ENCODE measurements at regions not wholly inside any gene's neighbourhood (a gene's known extent, or its start where the extent isn't known, plus 50 kb on each side); places are given as distances from the start of the nearest gene placed in this dataset.

DNA sequence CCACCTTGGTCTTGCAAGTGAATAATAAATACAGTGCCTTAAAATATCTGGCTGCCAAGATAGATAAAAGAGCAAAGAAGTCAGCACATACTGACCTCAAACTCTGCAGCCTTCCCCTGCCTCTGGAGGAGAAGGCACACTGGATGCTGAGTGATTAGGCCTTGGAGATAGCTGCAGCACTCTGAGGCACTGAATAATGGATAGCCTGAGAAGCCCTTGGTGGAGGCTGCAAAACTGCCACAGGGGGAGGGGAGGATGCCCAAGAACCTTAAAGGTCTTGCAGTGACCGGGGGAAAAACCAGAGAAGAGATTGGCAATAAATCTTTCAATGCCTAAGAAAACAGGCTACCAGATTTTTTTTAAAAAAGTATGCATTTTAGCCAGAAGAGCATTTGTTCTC lies 167.4 kb upstream of the PRMT6 start:
- no peaks in the 10 kb centered on the region for H3K4me1 ChIP-seq (ENCODE audit: control insufficient read depth in 1 of 2, extremely low read depth in 1 of 2, insufficient read depth in 2 of 2, low read length in 2 of 2)
- no peak overlapping the region for H3K4me3 Mint-ChIP-seq
- H3K9me3 Mint-ChIP-seq: peaks cover 4 to 8% (median 6%) of the 10 kb centered on the region in 3 donors
- no peaks in the 10 kb centered on the region for H3K9me3 ChIP-seq
- no peak overlapping the region for H3K27ac Mint-ChIP-seq
- ATAC-seq (replicated peaks in 1 of 4) (no peak), DNase-seq (no peak)
- no peaks in the 10 kb centered on the region for H3K36me3 Mint-ChIP-seq
- no peak overlapping the region for H3K4me3 ChIP-seq (ENCODE audit: control insufficient read depth in 1 of 2, extremely low read depth in 1 of 2, low read length in 1 of 2)
- H3K27ac ChIP-seq (ENCODE audit: low read length): no peak overlapping the region
- WGBS (ENCODE audit: insufficient coverage): 20% methylated on average over 1 of the region's 1 CpG
- CTCF ChIA-PET: no interaction called here
- no peaks in the 10 kb centered on the region for H3K27me3 ChIP-seq (replicated peaks in 1 of 2; ENCODE audit: control insufficient read depth in 2 of 2, extremely low read depth in 1 of 2, insufficient read depth in 2 of 2, low read length in 1 of 2)
- POLR2A ChIA-PET: no interaction called here
- H3K36me3 ChIP-seq (ENCODE audit: control insufficient read depth in 2 of 2, extremely low read depth in 1 of 2, insufficient read depth in 1 of 2, low read length in 1 of 2): no peaks in the 10 kb centered on the region
- H3K4me1 Mint-ChIP-seq: no peaks in the 10 kb centered on the region
- H3K27me3 Mint-ChIP-seq: no peaks in the 10 kb centered on the region

DNA sequence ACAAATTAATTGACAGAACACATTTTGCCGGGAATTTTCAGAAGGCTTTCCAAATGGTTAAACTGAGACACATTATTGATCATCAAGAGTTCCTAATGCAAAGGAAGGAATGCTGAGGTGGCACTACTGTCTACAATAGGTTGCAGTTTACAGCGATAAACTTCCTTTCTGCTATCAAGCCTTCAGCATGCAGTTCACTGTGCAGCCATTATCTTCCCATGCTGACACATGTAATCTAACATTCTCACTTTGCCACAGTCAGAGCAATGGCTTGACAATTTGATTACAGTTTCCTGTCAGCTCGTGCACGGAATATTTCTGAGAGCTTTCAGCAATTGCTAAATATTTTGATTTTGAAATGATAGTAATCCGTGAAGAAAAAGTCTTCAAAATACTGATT lies 166.9 kb upstream of the PRMT6 start:
- ChIA-PET CTCF (no interaction called here), POLR2A (no interaction called here)
- H3K27ac ChIP-seq (ENCODE audit: low read length): no peak overlapping the region
- WGBS (ENCODE audit: insufficient coverage): 78% methylated on average over 1 of the region's 5 CpGs
- Mint-ChIP-seq H3K4me1 (no peaks in the 10 kb centered on the region), H3K27me3 (no peaks in the 10 kb centered on the region), H3K4me3 (no peak overlapping the region), H3K9me3 (peaks cover 4 to 8% (median 6%) of the 10 kb centered on the region in 3 donors), H3K36me3 (no peaks in the 10 kb centered on the region), H3K27ac (no peak overlapping the region)
- H3K4me3 ChIP-seq (ENCODE audit: control insufficient read depth in 1 of 2, extremely low read depth in 1 of 2, low read length in 1 of 2): no peak overlapping the region
- no peak for DNase-seq
- no peak for ATAC-seq (replicated peaks in 1 of 4)
- H3K4me1 ChIP-seq (ENCODE audit: control insufficient read depth in 1 of 2, extremely low read depth in 1 of 2, insufficient read depth in 2 of 2, low read length in 2 of 2): no peaks in the 10 kb centered on the region
- H3K9me3 ChIP-seq: no peaks in the 10 kb centered on the region
- H3K27me3 ChIP-seq (replicated peaks in 1 of 2; ENCODE audit: control insufficient read depth in 2 of 2, extremely low read depth in 1 of 2, insufficient read depth in 2 of 2, low read length in 1 of 2): no peaks in the 10 kb centered on the region
- no peaks in the 10 kb centered on the region for H3K36me3 ChIP-seq (ENCODE audit: control insufficient read depth in 2 of 2, extremely low read depth in 1 of 2, insufficient read depth in 1 of 2, low read length in 1 of 2)

DNA sequence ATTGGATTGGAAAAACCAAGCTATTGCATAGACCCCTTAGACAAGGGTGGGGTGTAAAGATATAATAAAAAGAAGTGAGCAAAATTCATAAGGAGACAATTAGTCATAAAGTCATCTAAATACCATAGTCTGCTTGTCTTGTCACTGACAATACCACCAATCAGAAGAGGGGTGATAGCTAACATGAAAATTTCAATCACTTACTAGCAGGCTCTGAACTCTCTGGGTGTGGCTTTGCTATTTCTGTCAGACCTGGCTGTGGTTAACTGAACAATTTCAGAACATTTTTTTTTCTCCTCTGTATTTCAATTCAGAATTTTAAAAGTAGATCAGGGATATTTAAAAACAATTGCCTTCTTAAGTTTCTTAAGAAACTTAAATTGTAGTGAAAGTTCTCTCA lies 158.5 kb upstream of the PRMT6 start:
- no peaks in the 10 kb centered on the region for H3K36me3 Mint-ChIP-seq
- CTCF ChIA-PET: no interaction called here
- Histone ChIP-seq H3K4me3 (ENCODE audit: control insufficient read depth in 1 of 2, extremely low read depth in 1 of 2, low read length in 1 of 2) (no peak overlapping the region), H3K9me3 (no peaks in the 10 kb centered on the region), H3K27me3 (replicated peaks in 1 of 2; ENCODE audit: control insufficient read depth in 2 of 2, extremely low read depth in 1 of 2, insufficient read depth in 2 of 2, low read length in 1 of 2) (no peaks in the 10 kb centered on the region), H3K27ac (ENCODE audit: low read length) (no peak overlapping the region), H3K4me1 (ENCODE audit: control insufficient read depth in 1 of 2, extremely low read depth in 1 of 2, insufficient read depth in 2 of 2, low read length in 2 of 2) (no peaks in the 10 kb centered on the region), H3K36me3 (ENCODE audit: control insufficient read depth in 2 of 2, extremely low read depth in 1 of 2, insufficient read depth in 1 of 2, low read length in 1 of 2) (no peaks in the 10 kb centered on the region)
- DNase-seq (no peak), ATAC-seq (replicated peaks in 1 of 4) (no peak)
- no peaks in the 10 kb centered on the region for H3K4me1 Mint-ChIP-seq
- peaks cover 0 to 20% (median 9%) of the 10 kb centered on the region in 3 donors for H3K9me3 Mint-ChIP-seq
- H3K4me3 Mint-ChIP-seq: no peak overlapping the region
- no peaks in the 10 kb centered on the region for H3K27me3 Mint-ChIP-seq
- POLR2A ChIA-PET: no interaction called here
- H3K27ac Mint-ChIP-seq: no peak overlapping the region

DNA sequence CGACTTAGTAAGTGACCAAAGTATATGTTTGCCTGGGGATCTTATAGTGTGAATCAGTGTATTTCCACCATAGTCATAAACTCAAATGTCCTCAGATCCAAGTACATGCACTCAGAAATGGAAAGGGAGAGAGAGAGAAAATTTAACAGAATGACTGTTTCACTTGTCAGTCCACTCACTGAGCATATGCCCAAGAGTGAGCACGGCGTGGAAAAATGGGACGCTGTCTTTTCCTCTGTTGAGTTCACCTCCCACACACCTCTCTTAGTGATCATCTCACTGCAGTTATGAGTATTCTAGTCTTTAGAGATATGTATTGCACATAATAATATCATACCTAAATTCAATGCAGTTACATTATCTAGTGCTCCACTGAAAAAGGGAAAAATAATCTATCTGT lies 156.8 kb upstream of the PRMT6 start:
- H3K9me3 ChIP-seq: no peaks in the 10 kb centered on the region
- H3K27ac ChIP-seq (ENCODE audit: low read length): no peak overlapping the region
- DNase-seq (no peak), ATAC-seq (replicated peaks in 1 of 4) (no peak)
- H3K4me1 Mint-ChIP-seq: no peaks in the 10 kb centered on the region
- no peaks in the 10 kb centered on the region for H3K27me3 ChIP-seq (replicated peaks in 1 of 2; ENCODE audit: control insufficient read depth in 2 of 2, extremely low read depth in 1 of 2, insufficient read depth in 2 of 2, low read length in 1 of 2)
- H3K27ac Mint-ChIP-seq: no peak overlapping the region
- CTCF ChIA-PET: no interaction called here
- no peaks in the 10 kb centered on the region for H3K36me3 Mint-ChIP-seq
- no peaks in the 10 kb centered on the region for H3K4me1 ChIP-seq (ENCODE audit: control insufficient read depth in 1 of 2, extremely low read depth in 1 of 2, insufficient read depth in 2 of 2, low read length in 2 of 2)
- H3K4me3 ChIP-seq (ENCODE audit: control insufficient read depth in 1 of 2, extremely low read depth in 1 of 2, low read length in 1 of 2): no peak overlapping the region
- H3K9me3 Mint-ChIP-seq: peaks cover 0 to 13% (median 5%) of the 10 kb centered on the region in 3 donors
- no peaks in the 10 kb centered on the region for H3K36me3 ChIP-seq (ENCODE audit: control insufficient read depth in 2 of 2, extremely low read depth in 1 of 2, insufficient read depth in 1 of 2, low read length in 1 of 2)
- no peak overlapping the region for H3K4me3 Mint-ChIP-seq
- POLR2A ChIA-PET: no interaction called here
- H3K27me3 Mint-ChIP-seq: no peaks in the 10 kb centered on the region
- no CpG with 5 or more reads among the region's 4 CpGs for WGBS (ENCODE audit: insufficient coverage)

DNA sequence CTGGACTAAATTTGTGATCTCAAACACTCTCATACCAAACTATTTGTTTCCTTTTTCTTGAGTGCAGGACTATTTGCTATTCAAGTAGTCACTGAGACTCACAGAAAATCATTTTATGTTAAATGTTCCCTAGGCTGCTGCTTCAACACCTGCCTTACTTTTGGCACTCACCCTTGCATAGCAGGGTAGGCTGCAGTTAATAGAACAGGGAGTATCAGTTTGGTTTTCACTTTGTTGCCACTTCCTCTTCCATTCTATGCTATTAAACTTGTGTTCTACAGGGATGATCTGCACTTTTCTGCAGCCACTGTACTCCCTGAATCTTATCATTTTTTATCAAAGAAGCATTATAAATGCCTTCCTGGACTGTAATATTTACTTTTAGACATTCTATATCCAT lies 148.7 kb upstream of the PRMT6 start:
- Mint-ChIP-seq H3K9me3 (peaks cover 0 to 8% (median 4%) of the 10 kb centered on the region in 3 donors), H3K27me3 (no peaks in the 10 kb centered on the region), H3K4me1 (no peaks in the 10 kb centered on the region), H3K4me3 (no peak overlapping the region), H3K27ac (no peak overlapping the region), H3K36me3 (no peaks in the 10 kb centered on the region)
- ATAC-seq (replicated peaks in 1 of 4) (no peak), DNase-seq (no peak)
- no peaks in the 10 kb centered on the region for H3K36me3 ChIP-seq (ENCODE audit: control insufficient read depth in 2 of 2, extremely low read depth in 1 of 2, insufficient read depth in 1 of 2, low read length in 1 of 2)
- H3K27me3 ChIP-seq (replicated peaks in 1 of 2; ENCODE audit: control insufficient read depth in 2 of 2, extremely low read depth in 1 of 2, insufficient read depth in 2 of 2, low read length in 1 of 2): no peaks in the 10 kb centered on the region
- no peak overlapping the region for H3K4me3 ChIP-seq (ENCODE audit: control insufficient read depth in 1 of 2, extremely low read depth in 1 of 2, low read length in 1 of 2)
- no peaks in the 10 kb centered on the region for H3K4me1 ChIP-seq (ENCODE audit: control insufficient read depth in 1 of 2, extremely low read depth in 1 of 2, insufficient read depth in 2 of 2, low read length in 2 of 2)
- no peaks in the 10 kb centered on the region for H3K9me3 ChIP-seq
- H3K27ac ChIP-seq (ENCODE audit: low read length): no peak overlapping the region
- ChIA-PET POLR2A (no interaction called here), CTCF (no interaction called here)

DNA sequence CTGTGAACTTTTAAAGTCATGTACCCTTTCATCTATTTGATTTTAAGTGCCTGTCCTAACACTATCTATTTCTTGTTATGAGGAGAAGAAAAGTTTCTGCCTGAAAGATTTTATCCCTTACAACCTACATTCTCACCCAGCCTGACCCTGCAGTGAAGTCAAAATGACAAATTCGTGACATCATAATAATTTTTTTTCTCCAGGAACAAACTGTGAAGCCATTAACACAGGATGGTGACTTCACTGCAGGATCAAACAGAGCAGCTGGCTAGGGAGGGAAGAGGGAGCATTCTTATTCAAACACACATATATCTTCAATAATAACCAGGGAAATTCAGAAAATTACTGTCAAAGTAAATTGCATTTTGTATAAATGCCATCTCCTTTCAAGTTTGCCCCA lies 147.8 kb upstream of the PRMT6 start:
- DNase-seq (no peak), ATAC-seq (replicated peaks in 1 of 4) (no peak)
- Histone ChIP-seq H3K9me3 (no peaks in the 10 kb centered on the region), H3K27me3 (replicated peaks in 1 of 2; ENCODE audit: control insufficient read depth in 2 of 2, extremely low read depth in 1 of 2, insufficient read depth in 2 of 2, low read length in 1 of 2) (no peaks in the 10 kb centered on the region), H3K4me1 (ENCODE audit: control insufficient read depth in 1 of 2, extremely low read depth in 1 of 2, insufficient read depth in 2 of 2, low read length in 2 of 2) (no peaks in the 10 kb centered on the region), H3K36me3 (ENCODE audit: control insufficient read depth in 2 of 2, extremely low read depth in 1 of 2, insufficient read depth in 1 of 2, low read length in 1 of 2) (no peaks in the 10 kb centered on the region), H3K27ac (ENCODE audit: low read length) (no peak overlapping the region), H3K4me3 (ENCODE audit: control insufficient read depth in 1 of 2, extremely low read depth in 1 of 2, low read length in 1 of 2) (no peak overlapping the region)
- Mint-ChIP-seq H3K36me3 (no peaks in the 10 kb centered on the region), H3K9me3 (peaks cover 0 to 9% (median 4%) of the 10 kb centered on the region in 3 donors), H3K4me1 (no peaks in the 10 kb centered on the region), H3K4me3 (no peak overlapping the region), H3K27ac (no peak overlapping the region), H3K27me3 (peaks cover 0 to under 1% of the 10 kb centered on the region in 2 donors)
- no CpG with 5 or more reads among the region's 1 CpG for WGBS (ENCODE audit: insufficient coverage)
- ChIA-PET CTCF (no interaction called here), POLR2A (no interaction called here)

DNA sequence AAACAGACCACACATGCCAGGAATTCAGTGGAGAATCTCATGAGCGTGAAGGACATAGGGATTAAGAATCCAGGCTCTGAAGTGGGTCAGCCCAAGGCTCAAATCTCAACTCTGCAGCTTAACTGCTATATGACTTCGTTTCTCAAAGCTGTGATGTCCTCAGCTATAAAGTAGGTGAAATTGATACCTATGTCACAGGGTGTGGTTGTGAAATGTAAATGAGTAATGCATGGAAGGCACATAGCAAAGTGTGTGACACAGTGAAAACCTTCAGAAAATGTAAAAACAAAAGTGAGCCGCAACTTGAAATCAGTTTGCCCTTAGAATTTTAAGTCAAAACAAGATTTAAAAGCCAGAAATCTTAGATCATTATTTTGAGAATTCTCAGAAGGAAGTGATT lies 145.7 kb upstream of the PRMT6 start:
- no peak overlapping the region for H3K4me3 ChIP-seq (ENCODE audit: control insufficient read depth in 1 of 2, extremely low read depth in 1 of 2, low read length in 1 of 2)
- POLR2A ChIA-PET: no interaction called here
- H3K27me3 ChIP-seq (replicated peaks in 1 of 2; ENCODE audit: control insufficient read depth in 2 of 2, extremely low read depth in 1 of 2, insufficient read depth in 2 of 2, low read length in 1 of 2): no peaks in the 10 kb centered on the region
- H3K4me1 ChIP-seq (ENCODE audit: control insufficient read depth in 1 of 2, extremely low read depth in 1 of 2, insufficient read depth in 2 of 2, low read length in 2 of 2): no peaks in the 10 kb centered on the region
- ATAC-seq (replicated peaks in 1 of 4): no peak
- H3K4me3 Mint-ChIP-seq: no peak overlapping the region
- no peaks in the 10 kb centered on the region for H3K36me3 ChIP-seq (ENCODE audit: control insufficient read depth in 2 of 2, extremely low read depth in 1 of 2, insufficient read depth in 1 of 2, low read length in 1 of 2)
- no peaks in the 10 kb centered on the region for H3K36me3 Mint-ChIP-seq
- H3K27ac ChIP-seq (ENCODE audit: low read length): no peak overlapping the region
- WGBS (ENCODE audit: insufficient coverage): 61% methylated on average over 2 of the region's 3 CpGs
- DNase-seq: no peak
- no peak overlapping the region for H3K27ac Mint-ChIP-seq
- H3K9me3 ChIP-seq: no peaks in the 10 kb centered on the region
- CTCF ChIA-PET: no interaction called here
- H3K9me3 Mint-ChIP-seq: peaks cover 0 to 11% (median 3%) of the 10 kb centered on the region in 3 donors
- H3K27me3 Mint-ChIP-seq: peaks cover 0 to 8% of the 10 kb centered on the region in 2 donors
- no peaks in the 10 kb centered on the region for H3K4me1 Mint-ChIP-seq
